ENCODE measurements at regions not wholly inside any gene's neighbourhood (a gene's known extent, or its start where the extent isn't known, plus 50 kb on each side); places are given as distances from the start of the nearest gene placed in this dataset.

DNA sequence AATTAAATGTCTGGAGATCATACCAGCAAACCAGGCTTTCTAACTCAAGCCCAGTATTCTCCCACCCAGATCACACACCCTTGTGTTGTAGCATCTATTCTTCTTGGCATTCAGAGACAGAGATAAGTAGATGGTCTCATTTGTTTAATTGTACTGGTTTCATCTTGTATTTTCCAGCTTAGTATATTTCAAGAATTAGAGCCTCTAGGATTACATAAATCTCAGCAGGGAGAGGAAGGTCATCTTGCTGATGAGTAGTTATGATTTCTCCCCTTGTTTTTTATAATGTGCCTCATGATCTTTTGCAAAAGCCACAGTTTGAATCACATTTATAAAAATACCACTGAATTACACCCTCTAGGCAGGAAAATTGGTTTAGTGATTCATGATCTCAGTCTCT lies 106.6 kb upstream of the NRSN1 start:
- no peak overlapping the region for H2AK9ac ChIP-seq (replicated peaks; ENCODE audit: low read depth, low read length, poor library complexity)
- no peak for TF ChIP-seq POLR2A (IDR thresholded peaks at IDR 0.05; ENCODE audit: low read depth, low read length)
- TF ChIP-seq FOS (IDR thresholded peaks at IDR 0.05; ENCODE audit: low read depth, low read length), result no peak
- no peak overlapping the region for H4K8ac ChIP-seq (ENCODE audit: low read depth in 2 of 2, low read length in 2 of 2)
- no peaks in the 10 kb centered on the region for H4K20me1 ChIP-seq (ENCODE audit: insufficient read depth, low read length)
- H4K91ac ChIP-seq (ENCODE audit: insufficient read depth, low read depth, low read length), result no peak overlapping the region
- H3K18ac ChIP-seq (ENCODE audit: low read depth, low read length), result no peak overlapping the region
- H2BK15ac ChIP-seq (ENCODE audit: low read depth, low read length), result no peak overlapping the region
- H3K9me3 ChIP-seq (ENCODE audit: control insufficient read depth, insufficient read depth, low read length), result peaks cover 6% of the 10 kb centered on the region
- no peak overlapping the region for H3K4ac ChIP-seq (ENCODE audit: low read depth, low read length)
- H3K4me1 ChIP-seq (ENCODE audit: control insufficient read depth, insufficient read depth, low read length), result no peaks in the 10 kb centered on the region
- BruUV-seq (replicated peaks), result no TSS peak
- H2BK120ac ChIP-seq (ENCODE audit: low read depth, low read length), result no peak overlapping the region
- H4K5ac ChIP-seq (ENCODE audit: low read depth, low read length), result no peak overlapping the region
- H2AFZ ChIP-seq (replicated peaks; ENCODE audit: low read length, poor library complexity), result no peak overlapping the region
- ChIA-PET POLR2A (ENCODE audit: unreplicated experiment) (no interaction called here), CTCF (interaction anchor here (0.6 kb wide), 1 partner anchor 63 kb away, joined by 3 read pairs; no protein-coding TSS in a partner anchor)
- H3K23ac ChIP-seq (ENCODE audit: low read depth, low read length), result no peak overlapping the region
- intact Hi-C loops (cut with micrococcal nuclease), result no loop called here
- no peak for ATAC-seq (ENCODE audit: low read depth)
- no peaks in the 10 kb centered on the region for H3K79me1 ChIP-seq (ENCODE audit: low read depth in 1 of 2, low read length in 2 of 2)
- H3K36me3 ChIP-seq (ENCODE audit: control insufficient read depth, insufficient read depth, low read length), result no peaks in the 10 kb centered on the region
- no peak overlapping the region for H3K9ac ChIP-seq (ENCODE audit: low read depth, low read length)
- no peak overlapping the region for H2BK5ac ChIP-seq (ENCODE audit: low read depth, low read length, poor library complexity, severe bottlenecking)
- no peak overlapping the region for H3K4me3 ChIP-seq (ENCODE audit: insufficient read depth, low read depth, low read length)
- H2BK20ac ChIP-seq (ENCODE audit: low read depth, low read length), result no peak overlapping the region
- no peak overlapping the region for H2AK5ac ChIP-seq (ENCODE audit: low read depth, low read length)
- DNase-seq, result no peak
- H3K4me2 ChIP-seq (ENCODE audit: low read depth, low read length), result no peak overlapping the region
- H3K27me3 ChIP-seq (ENCODE audit: control insufficient read depth, insufficient read depth, low read length), result no peaks in the 10 kb centered on the region
- in situ Hi-C loops (cut with MboI; ENCODE audit: low sequenced_read_pairs), result no loop called here
- H3K27ac ChIP-seq (ENCODE audit: insufficient read depth, low read length), result no peak overlapping the region
- no peaks in the 10 kb centered on the region for H3K9me1 ChIP-seq (ENCODE audit: insufficient read depth, low read length)
- no peak overlapping the region for H3K14ac ChIP-seq (replicated peaks; ENCODE audit: low read depth, low read length)
- no peak overlapping the region for H3K56ac ChIP-seq (ENCODE audit: extremely low read depth, insufficient read depth, low read length)
- dilution Hi-C loops (cut with HindIII; ENCODE audit: low sequenced_read_pairs, unreplicated experiment), result no loop called here
